ENCODE measurements at regions not wholly inside any gene's neighbourhood (a gene's known extent, or its start where the extent isn't known, plus 50 kb on each side); places are given as distances from the start of the nearest gene placed in this dataset.

DNA sequence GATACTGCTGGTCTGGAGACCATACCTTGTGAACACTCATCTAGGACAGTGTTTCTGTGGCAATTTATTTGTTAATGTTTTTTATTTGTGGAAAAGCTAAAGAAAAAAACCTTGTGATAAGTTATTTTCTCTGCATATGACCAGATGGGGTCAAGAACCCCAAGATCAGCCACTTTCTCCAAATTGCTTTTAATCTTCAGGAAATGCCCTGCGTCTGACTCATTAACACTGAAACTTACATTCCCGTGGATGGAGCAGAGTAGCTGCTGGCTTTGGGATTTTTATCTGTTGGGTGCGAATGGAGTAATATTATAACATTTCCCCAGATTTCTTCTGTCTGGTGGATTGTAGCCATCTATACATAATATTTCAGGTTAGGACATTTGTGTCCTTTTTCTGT is 444.5 kb downstream of the SH3GL2 start:
- H3K27me3 ChIP-seq (ENCODE audit: control insufficient read depth in 1 of 2, insufficient read depth in 2 of 2, low read length in 2 of 2): no peaks in the 10 kb centered on the region
- H3K4me1 ChIP-seq (ENCODE audit: control insufficient read depth in 2 of 2, insufficient read depth in 2 of 2, low read length in 1 of 2): no peaks in the 10 kb centered on the region
- H3K27ac ChIP-seq (ENCODE audit: low read depth in 2 of 2, low read length in 1 of 2): no peak overlapping the region
- WGBS, 2 donors: 82 to 85% methylated on average over 3 of the region's 3 CpGs
- no peaks in the 10 kb centered on the region for H3K9me3 ChIP-seq (ENCODE audit: control insufficient read depth in 2 of 2, insufficient read depth in 1 of 2, low read depth in 1 of 2, low read length in 1 of 2)
- H3K36me3 ChIP-seq (ENCODE audit: control insufficient read depth in 2 of 2, insufficient read depth in 2 of 2, low read length in 1 of 2): no peaks in the 10 kb centered on the region
- H3K4me3 ChIP-seq (ENCODE audit: low read depth in 1 of 2, low read length in 2 of 2): no peak overlapping the region

DNA sequence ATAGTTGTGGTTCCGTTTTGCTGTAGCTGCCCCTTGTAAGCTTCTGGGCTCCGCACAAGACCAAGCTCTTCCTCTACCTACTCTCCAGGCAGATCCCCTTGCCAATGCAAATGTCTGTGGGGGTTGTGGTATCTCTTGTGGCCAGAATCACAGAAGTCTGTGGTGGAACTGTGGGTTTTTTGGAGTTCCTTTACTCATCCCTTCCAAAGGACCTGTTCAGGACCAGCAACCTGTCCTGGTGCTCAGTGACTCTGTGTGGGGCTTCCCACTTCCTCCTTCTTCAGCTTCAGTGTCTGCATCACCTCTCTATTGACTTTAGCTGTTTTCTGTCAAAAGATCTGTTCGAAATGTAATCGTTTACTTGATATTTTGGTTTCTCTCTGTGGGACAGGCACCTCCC is 441.3 kb upstream of the ADAMTSL1 start:
- 78 to 87% methylated on average over 4 of the region's 4 CpGs for WGBS, 2 donors
- Histone ChIP-seq H3K27ac (ENCODE audit: low read depth in 2 of 2, low read length in 1 of 2) (no peak overlapping the region), H3K4me1 (ENCODE audit: control insufficient read depth in 2 of 2, insufficient read depth in 2 of 2, low read length in 1 of 2) (no peaks in the 10 kb centered on the region), H3K9me3 (ENCODE audit: control insufficient read depth in 2 of 2, insufficient read depth in 1 of 2, low read depth in 1 of 2, low read length in 1 of 2) (no peaks in the 10 kb centered on the region), H3K27me3 (ENCODE audit: control insufficient read depth in 1 of 2, insufficient read depth in 2 of 2, low read length in 2 of 2) (no peaks in the 10 kb centered on the region), H3K36me3 (ENCODE audit: control insufficient read depth in 2 of 2, insufficient read depth in 2 of 2, low read length in 1 of 2) (no peaks in the 10 kb centered on the region), H3K4me3 (ENCODE audit: low read depth in 1 of 2, low read length in 2 of 2) (no peak overlapping the region)

DNA sequence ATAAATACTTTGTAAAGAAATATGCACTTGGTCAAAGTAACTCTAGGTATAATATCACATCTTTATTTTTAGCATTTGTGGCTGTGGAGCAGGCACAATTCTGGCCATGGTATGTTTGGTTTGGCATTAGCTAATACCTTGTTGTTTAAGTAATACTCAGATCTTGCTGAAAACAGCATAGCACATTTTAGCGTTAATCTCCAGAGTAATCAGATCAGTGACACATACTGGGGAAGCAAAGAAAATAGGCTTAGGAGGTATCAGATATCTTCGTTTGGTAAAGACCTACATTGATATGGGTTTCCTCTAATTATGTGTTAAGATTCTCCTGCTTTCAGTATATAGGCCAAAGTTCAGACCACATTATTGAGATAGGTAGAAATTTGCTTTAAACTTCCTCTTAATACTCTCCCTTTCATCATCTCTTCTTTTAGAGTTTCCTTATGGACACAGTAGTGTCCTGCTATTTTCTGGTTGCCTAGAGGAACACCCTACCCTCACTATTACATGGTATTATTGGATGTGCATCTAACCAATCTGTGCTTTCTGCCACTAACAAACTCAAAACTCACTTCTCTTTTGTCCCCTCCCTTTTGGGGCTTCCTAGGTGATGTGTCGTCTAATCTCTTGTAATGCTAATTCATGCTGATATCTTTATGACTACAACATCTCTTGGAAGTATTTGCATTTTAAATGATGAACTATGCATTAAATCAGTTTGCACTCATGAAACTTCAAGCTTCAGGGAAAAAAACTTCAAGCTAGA is 437.3 kb upstream of the ADAMTSL1 start:
- Histone ChIP-seq H3K36me3 (ENCODE audit: control insufficient read depth in 2 of 2, insufficient read depth in 2 of 2, low read length in 1 of 2) (no peaks in the 10 kb centered on the region), H3K27me3 (ENCODE audit: control insufficient read depth in 1 of 2, insufficient read depth in 2 of 2, low read length in 2 of 2) (no peaks in the 10 kb centered on the region), H3K27ac (ENCODE audit: low read depth in 2 of 2, low read length in 1 of 2) (no peak overlapping the region), H3K9me3 (ENCODE audit: control insufficient read depth in 2 of 2, insufficient read depth in 1 of 2, low read depth in 1 of 2, low read length in 1 of 2) (no peaks in the 10 kb centered on the region), H3K4me3 (ENCODE audit: low read depth in 1 of 2, low read length in 2 of 2) (no peak overlapping the region), H3K4me1 (ENCODE audit: control insufficient read depth in 2 of 2, insufficient read depth in 2 of 2, low read length in 1 of 2) (no peaks in the 10 kb centered on the region)
- 63 to 68% methylated on average over 3 of the region's 3 CpGs for whole genome bisulfite sequencing, 2 donors

DNA sequence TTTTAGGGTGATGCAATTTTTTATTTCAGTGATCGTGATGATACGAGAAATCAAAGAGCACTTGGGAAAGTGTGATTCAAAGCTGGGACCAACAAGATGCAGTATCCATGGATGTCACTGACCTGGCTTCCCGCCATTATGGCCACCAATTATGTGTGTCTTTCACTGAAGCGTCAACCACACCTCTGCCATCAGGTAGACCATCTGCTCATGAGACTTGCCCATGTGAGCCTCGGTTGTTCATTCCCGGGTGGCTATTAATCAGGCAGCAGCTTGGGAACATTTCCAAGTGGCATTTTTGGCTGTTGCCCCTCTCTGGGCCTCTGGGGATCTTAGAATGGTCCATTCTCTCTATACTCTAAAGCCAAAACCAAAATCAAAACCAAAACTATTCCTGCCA is 436.0 kb upstream of the ADAMTSL1 start:
- no peaks in the 10 kb centered on the region for H3K4me1 ChIP-seq (ENCODE audit: control insufficient read depth in 2 of 2, insufficient read depth in 2 of 2, low read length in 1 of 2)
- H3K9me3 ChIP-seq (ENCODE audit: control insufficient read depth in 2 of 2, insufficient read depth in 1 of 2, low read depth in 1 of 2, low read length in 1 of 2): no peaks in the 10 kb centered on the region
- 71 to 79% methylated on average over 6 of the region's 6 CpGs for WGBS, 2 donors
- H3K27me3 ChIP-seq (ENCODE audit: control insufficient read depth in 1 of 2, insufficient read depth in 2 of 2, low read length in 2 of 2): no peaks in the 10 kb centered on the region
- no peak overlapping the region for H3K27ac ChIP-seq (ENCODE audit: low read depth in 2 of 2, low read length in 1 of 2)
- no peaks in the 10 kb centered on the region for H3K36me3 ChIP-seq (ENCODE audit: control insufficient read depth in 2 of 2, insufficient read depth in 2 of 2, low read length in 1 of 2)
- no peak overlapping the region for H3K4me3 ChIP-seq (ENCODE audit: low read depth in 1 of 2, low read length in 2 of 2)

DNA sequence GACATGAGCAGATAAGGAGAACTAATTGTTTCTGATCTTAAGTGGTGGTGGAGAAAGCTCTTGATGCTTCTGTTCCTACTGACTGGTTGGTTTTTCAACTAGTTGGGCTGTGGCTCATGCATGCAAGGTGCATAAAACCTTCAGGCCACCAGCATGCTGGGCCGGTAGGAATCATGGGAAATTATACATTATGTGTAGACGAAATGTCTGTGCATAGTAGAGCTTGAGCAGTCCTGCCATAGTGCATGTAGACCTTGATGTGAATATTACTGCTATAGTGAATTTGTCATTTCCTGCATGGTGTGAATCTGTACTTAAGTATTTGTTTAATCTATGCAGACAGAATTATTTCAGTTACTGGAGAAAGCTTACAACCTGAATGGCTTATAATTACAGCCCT is 433.6 kb upstream of the ADAMTSL1 start:
- H3K4me3 ChIP-seq (ENCODE audit: low read depth in 1 of 2, low read length in 2 of 2): no peak overlapping the region
- H3K36me3 ChIP-seq (ENCODE audit: control insufficient read depth in 2 of 2, insufficient read depth in 2 of 2, low read length in 1 of 2): no peaks in the 10 kb centered on the region
- WGBS, 2 donors: 88 to 97% methylated on average over 2 of the region's 2 CpGs
- H3K27ac ChIP-seq (ENCODE audit: low read depth in 2 of 2, low read length in 1 of 2): no peak overlapping the region
- no peaks in the 10 kb centered on the region for H3K27me3 ChIP-seq (ENCODE audit: control insufficient read depth in 1 of 2, insufficient read depth in 2 of 2, low read length in 2 of 2)
- H3K9me3 ChIP-seq (ENCODE audit: control insufficient read depth in 2 of 2, insufficient read depth in 1 of 2, low read depth in 1 of 2, low read length in 1 of 2): no peaks in the 10 kb centered on the region
- H3K4me1 ChIP-seq (ENCODE audit: control insufficient read depth in 2 of 2, insufficient read depth in 2 of 2, low read length in 1 of 2): no peaks in the 10 kb centered on the region

DNA sequence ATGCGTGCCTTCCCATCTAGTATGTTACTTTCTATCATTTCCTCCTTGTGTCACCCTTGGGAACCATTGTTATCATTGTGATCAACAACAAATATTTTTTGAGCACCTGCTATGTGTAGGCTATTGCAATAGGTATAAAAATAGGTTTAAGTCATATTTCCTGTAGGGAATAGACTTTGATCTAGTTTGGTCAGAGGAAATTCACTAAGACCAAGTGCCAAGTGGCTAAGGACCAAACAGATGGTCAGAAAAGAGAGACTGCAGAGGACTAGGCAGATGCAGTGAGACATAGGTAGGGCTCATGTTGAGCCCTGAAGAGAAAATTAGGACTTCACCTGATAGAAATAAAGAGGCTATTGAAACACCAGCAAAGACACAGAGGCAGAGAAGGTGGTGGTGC is 430.0 kb upstream of the ADAMTSL1 start:
- 79 to 89% methylated on average over 1 of the region's 1 CpG for WGBS, 2 donors

DNA sequence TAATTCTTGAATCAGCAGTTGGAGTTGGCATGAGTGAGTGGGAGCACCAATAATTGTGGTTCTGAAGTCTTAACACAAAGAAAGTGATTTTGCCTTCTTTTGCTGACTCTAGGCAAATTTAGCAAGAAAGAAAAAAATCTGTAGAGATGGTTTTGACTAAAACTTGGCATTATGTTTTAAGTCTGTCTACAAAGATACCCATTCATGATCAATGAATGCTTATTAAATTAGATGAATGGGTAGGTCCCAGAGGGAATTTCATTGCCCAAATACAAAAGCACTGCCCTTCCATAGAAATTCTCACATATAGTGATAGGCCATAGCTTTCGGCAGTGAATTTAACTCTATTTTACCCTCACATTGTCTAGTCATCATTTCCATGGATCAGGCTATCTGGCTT is 428.6 kb upstream of the ADAMTSL1 start:
- no peaks in the 10 kb centered on the region for H3K9me3 ChIP-seq (ENCODE audit: control insufficient read depth in 2 of 2, insufficient read depth in 1 of 2, low read depth in 1 of 2, low read length in 1 of 2)
- H3K4me1 ChIP-seq (ENCODE audit: control insufficient read depth in 2 of 2, insufficient read depth in 2 of 2, low read length in 1 of 2): no peaks in the 10 kb centered on the region
- no peak overlapping the region for H3K27ac ChIP-seq (ENCODE audit: low read depth in 2 of 2, low read length in 1 of 2)
- no peaks in the 10 kb centered on the region for H3K36me3 ChIP-seq (ENCODE audit: control insufficient read depth in 2 of 2, insufficient read depth in 2 of 2, low read length in 1 of 2)
- no peak overlapping the region for H3K4me3 ChIP-seq (ENCODE audit: low read depth in 1 of 2, low read length in 2 of 2)
- WGBS, 2 donors: 85% methylated on average over 1 of the region's 1 CpG
- no peaks in the 10 kb centered on the region for H3K27me3 ChIP-seq (ENCODE audit: control insufficient read depth in 1 of 2, insufficient read depth in 2 of 2, low read length in 2 of 2)

More for the DNA sequence above, 430.0 kb upstream of the ADAMTSL1 start:
- no peaks in the 10 kb centered on the region for H3K27me3 ChIP-seq (ENCODE audit: control insufficient read depth in 1 of 2, insufficient read depth in 2 of 2, low read length in 2 of 2)
- no peak overlapping the region for H3K4me3 ChIP-seq (ENCODE audit: low read depth in 1 of 2, low read length in 2 of 2)
- no peak overlapping the region for H3K27ac ChIP-seq (ENCODE audit: low read depth in 2 of 2, low read length in 1 of 2)
- no peaks in the 10 kb centered on the region for H3K36me3 ChIP-seq (ENCODE audit: control insufficient read depth in 2 of 2, insufficient read depth in 2 of 2, low read length in 1 of 2)
- no peaks in the 10 kb centered on the region for H3K9me3 ChIP-seq (ENCODE audit: control insufficient read depth in 2 of 2, insufficient read depth in 1 of 2, low read depth in 1 of 2, low read length in 1 of 2)
- H3K4me1 ChIP-seq (ENCODE audit: control insufficient read depth in 2 of 2, insufficient read depth in 2 of 2, low read length in 1 of 2): no peaks in the 10 kb centered on the region

DNA sequence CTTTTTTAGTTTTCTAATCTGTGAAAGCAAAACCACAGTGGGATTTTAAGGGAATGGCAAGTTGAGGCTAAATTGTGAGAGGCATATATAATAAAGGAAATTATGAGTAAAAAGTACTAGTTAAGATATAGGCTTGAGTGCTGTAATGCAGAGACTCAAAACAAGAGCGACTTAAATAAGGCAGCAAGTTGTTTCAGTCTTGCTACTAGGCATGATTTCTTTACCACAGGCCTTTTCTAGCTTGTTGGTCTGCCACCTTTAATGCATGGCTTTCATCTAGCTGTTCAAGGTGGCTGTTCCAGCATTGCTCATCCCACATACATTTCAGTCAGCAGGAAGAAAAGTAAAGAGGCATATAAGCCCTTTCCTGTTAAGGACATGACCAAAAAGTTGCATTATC is 427.9 kb upstream of the ADAMTSL1 start:
- H3K4me3 ChIP-seq (ENCODE audit: low read depth in 1 of 2, low read length in 2 of 2): no peak overlapping the region
- H3K36me3 ChIP-seq (ENCODE audit: control insufficient read depth in 2 of 2, insufficient read depth in 2 of 2, low read length in 1 of 2): no peaks in the 10 kb centered on the region
- 75 to 82% methylated on average over 1 of the region's 1 CpG for WGBS, 2 donors
- H3K9me3 ChIP-seq (ENCODE audit: control insufficient read depth in 2 of 2, insufficient read depth in 1 of 2, low read depth in 1 of 2, low read length in 1 of 2): no peaks in the 10 kb centered on the region
- no peaks in the 10 kb centered on the region for H3K4me1 ChIP-seq (ENCODE audit: control insufficient read depth in 2 of 2, insufficient read depth in 2 of 2, low read length in 1 of 2)
- H3K27me3 ChIP-seq (ENCODE audit: control insufficient read depth in 1 of 2, insufficient read depth in 2 of 2, low read length in 2 of 2): no peaks in the 10 kb centered on the region
- H3K27ac ChIP-seq (ENCODE audit: low read depth in 2 of 2, low read length in 1 of 2): no peak overlapping the region

DNA sequence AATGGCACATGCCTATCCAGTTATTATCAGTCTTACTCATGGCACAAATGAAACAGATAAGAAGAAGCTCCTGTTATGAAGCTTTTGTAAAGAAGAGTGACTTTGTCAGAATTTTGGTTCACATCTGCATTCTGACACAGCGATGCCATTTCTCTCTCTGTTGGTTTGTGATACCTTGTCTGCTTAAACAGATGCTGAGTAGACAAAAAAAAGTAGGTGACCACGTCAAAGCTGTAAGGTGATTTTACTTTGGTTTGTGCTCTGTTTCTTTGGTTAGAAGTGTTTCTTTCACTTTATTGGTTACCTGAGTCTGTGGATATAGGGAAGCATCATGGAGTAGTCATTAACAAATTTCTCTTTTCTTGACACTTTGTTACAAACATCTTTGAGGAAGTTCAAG is 422.3 kb upstream of the ADAMTSL1 start:
- Histone ChIP-seq H3K27me3 (ENCODE audit: control insufficient read depth in 1 of 2, insufficient read depth in 2 of 2, low read length in 2 of 2) (no peaks in the 10 kb centered on the region), H3K4me1 (ENCODE audit: control insufficient read depth in 2 of 2, insufficient read depth in 2 of 2, low read length in 1 of 2) (no peaks in the 10 kb centered on the region), H3K4me3 (ENCODE audit: low read depth in 1 of 2, low read length in 2 of 2) (no peak overlapping the region), H3K9me3 (ENCODE audit: control insufficient read depth in 2 of 2, insufficient read depth in 1 of 2, low read depth in 1 of 2, low read length in 1 of 2) (no peaks in the 10 kb centered on the region), H3K36me3 (ENCODE audit: control insufficient read depth in 2 of 2, insufficient read depth in 2 of 2, low read length in 1 of 2) (no peaks in the 10 kb centered on the region), H3K27ac (ENCODE audit: low read depth in 2 of 2, low read length in 1 of 2) (no peak overlapping the region)
- 85 to 86% methylated on average over 2 of the region's 2 CpGs for WGBS, 2 donors

DNA sequence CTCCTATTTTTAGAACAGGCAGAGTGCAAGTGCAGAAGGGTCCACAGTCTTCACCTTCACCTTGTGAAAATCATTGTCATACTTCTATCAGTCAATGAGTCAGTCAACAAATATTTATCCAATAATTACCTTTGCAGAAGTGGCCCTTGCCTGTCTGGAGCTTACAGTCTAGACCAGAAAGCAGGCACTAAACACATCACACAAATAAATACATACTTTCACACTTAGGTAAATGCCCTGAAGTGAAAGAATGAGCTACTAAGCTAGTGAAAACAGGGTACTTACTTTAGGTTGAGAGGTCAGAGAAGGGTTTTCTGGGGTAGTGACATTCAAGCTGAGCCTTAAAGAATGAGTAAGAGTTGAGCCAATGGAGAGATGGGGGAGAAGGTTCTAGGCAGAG is 421.9 kb upstream of the ADAMTSL1 start:
- Histone ChIP-seq H3K36me3 (ENCODE audit: control insufficient read depth in 2 of 2, insufficient read depth in 2 of 2, low read length in 1 of 2) (no peaks in the 10 kb centered on the region), H3K4me3 (ENCODE audit: low read depth in 1 of 2, low read length in 2 of 2) (no peak overlapping the region), H3K27me3 (ENCODE audit: control insufficient read depth in 1 of 2, insufficient read depth in 2 of 2, low read length in 2 of 2) (no peaks in the 10 kb centered on the region), H3K27ac (ENCODE audit: low read depth in 2 of 2, low read length in 1 of 2) (no peak overlapping the region), H3K4me1 (ENCODE audit: control insufficient read depth in 2 of 2, insufficient read depth in 2 of 2, low read length in 1 of 2) (no peaks in the 10 kb centered on the region), H3K9me3 (ENCODE audit: control insufficient read depth in 2 of 2, insufficient read depth in 1 of 2, low read depth in 1 of 2, low read length in 1 of 2) (no peaks in the 10 kb centered on the region)

Data from esophagus (tissue), 2 donors.